H4 (cell line): ENCODE measurements at regions not wholly inside any gene's neighbourhood (a gene's known extent, or its start where the extent isn't known, plus 50 kb on each side); places are given as distances from the start of the nearest gene placed in this dataset.
A peak's percentile ranks its signal among the peaks of the same experiment; 100 is the strongest.

Source experiments
- DNase-seq: peaks from one replicate; pipeline ENCODE4 v3.0.0-alpha.2; 2015; ENCODE audit warnings: low spot score

DNA sequence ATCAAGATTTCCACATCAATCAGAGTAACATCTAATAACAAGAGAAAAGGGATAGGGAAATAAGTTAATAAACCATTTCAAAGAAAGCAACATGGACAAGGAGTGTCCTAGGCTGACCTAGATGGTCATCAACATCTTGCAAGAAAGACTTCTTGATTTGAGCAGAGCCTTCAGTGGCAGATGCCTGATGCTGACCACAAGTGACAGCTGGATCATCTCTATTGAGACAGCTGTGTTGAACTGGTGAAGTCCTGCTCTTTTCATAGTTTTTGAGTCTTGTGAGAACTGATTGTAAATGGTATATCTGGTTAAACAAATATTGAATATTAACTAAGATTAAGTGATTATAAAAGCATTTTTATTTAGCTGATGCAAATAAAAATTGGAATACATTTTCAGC lies 1083.6 kb upstream of the LRFN5 start:
- DNase-seq, result no peak

DNA sequence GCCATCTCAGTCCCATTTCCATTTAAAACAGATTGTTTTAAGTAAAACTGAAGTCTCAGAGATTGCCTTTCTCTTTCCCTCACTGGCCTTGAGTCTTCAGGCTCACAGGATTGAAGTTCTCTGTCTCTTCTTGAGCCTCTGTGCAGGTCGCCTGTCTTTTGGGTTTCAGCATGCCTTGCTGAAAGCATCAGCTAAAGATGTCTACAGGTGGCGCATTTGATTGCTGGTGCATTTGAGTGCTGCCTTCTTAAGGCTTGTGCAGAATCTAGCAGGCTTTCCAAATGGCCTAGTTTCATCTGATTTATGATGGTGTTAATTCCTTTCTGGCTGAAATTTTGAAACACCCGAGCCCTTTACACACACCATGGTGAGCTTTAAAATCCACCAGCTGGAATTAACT lies 1062.2 kb upstream of the FBXO33 start:
- DNase-seq, result no peak

DNA sequence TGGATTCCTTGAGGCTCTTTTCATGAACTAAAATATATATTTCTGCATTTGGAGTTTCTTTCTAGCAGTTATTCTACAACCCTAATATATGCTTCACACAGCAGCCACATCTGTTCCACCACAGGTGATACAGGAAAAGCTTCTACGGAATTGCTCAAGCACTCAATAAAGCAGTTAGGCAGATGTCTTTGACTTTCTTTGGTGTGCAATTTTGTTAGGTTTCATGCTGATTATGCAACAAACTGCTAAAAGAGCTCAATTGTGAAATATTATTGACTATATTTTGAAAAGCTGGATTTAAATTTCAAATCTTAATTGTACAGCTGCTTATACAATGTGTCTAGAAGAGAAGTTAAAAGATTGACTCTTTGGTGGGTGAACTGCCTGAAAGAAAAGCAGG lies 1055.6 kb upstream of the FBXO33 start:
- no peak for DNase-seq

DNA sequence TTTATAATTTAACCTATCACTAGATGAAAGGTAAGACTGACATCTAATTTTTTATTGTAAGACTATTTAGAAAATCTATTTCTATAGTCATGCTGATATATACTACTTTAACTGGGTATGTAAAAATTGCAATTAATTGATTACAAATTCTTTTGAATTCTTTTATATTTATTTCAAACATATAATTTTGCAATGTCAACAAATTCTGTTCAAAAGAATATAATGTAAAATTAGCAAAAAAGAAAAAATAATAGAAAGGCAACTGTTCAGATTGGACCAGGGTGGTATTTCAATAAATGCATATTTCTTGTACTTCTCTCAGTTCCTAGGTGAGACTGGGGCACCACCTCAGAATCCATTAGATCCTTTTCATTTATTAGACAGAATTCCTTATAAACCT lies 1053.5 kb upstream of the FBXO33 start:
- no peak for DNase-seq

DNA sequence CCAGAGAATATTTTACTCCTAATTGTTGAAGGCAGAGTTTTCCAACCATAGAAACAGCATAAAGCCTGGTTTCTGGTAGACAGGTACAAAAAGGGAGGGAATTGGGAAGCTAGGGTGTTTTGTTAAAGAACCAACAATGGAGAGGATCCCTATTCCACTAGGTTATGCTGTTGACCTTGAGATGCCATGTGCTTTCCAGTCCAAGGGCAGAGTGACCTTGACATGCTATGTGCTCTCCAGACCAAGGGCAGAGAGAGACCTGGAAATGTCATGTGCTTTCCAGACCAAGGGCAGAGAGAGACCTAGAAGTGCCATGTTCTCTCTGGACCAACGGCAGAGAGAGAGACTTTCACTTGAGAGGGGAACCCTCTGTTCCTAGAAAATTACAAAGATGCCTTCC lies 1043.8 kb upstream of the FBXO33 start:
- no peak for DNase-seq

DNA sequence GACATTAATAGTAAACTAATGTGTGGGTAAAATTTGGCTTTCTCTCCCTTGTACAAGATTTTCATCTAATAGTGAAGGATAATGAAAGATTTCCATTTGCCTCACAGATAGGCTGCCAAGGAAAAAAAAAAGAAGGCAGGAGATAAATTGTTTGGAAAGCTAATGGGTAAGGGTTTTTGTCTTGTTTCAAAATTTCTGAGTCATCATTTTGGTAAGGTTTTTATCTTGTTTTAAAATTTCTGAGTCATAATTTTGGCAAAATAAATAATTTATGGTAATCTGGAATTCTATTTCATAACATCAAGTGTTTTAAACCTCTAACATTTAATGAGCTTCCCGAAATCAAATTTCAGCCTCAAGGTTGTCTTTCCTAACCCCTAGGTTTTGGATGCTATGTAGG lies 1035.7 kb upstream of the FBXO33 start:
- DNase-seq, result no peak

DNA sequence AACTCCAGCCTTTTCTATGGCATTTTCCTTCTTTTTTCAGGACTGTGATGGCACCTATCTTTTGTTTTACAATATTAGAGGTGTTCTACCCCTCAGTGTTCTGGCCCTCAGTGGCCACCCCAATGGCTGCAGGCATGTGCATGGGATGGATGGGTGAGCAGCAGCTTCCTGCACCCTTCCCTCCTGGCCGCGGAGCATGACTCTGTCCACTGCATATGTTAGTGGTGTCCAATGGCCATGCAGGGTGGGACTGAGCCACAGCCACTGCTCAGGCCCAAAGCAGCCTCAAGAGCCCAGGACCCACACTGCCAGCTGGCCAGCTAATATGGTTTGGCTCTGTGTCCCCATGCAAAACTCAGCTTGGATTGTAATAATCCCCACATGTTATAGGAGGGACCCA lies 1032.3 kb upstream of the FBXO33 start:
- DNase-seq, result no peak

DNA sequence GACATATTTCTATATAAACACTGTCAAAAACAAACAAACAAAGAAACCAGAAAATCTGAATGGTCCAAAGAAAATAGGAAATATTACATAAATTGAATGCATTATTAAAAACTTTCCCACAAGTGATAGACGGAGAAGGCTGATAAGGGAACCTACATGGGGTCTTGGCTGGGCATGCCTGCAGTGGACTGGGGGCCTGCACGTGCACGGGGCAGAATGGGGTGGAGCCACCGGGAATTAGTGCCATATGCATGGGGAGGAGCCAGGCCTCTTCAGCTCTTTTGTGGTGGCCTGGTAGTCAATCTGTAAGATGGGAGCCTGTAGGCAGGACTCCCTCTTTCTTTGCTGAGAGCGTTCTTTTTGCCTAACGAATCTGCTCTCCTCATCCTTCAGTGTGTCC lies 1031.7 kb upstream of the FBXO33 start:
- DNase-seq, result no peak

DNA sequence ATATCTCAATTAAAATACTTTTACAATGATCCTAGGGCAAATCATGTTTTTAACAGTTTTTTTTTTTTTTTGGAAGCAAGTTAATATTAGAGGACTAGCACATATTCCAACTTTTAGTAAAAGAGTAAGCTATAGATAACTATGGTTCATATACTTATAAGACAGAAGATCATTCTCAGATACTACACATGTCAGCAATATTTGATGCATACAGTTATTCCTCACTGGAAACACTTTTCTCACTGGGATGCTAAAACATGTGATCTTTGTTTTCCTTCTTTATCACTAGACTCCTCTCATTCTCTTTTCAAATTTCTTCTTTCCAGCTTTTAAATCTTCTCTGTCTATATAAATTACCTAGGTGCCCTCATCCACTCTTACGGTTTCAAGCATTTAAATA lies 1020.4 kb upstream of the FBXO33 start:
- DNase-seq, result no peak

DNA sequence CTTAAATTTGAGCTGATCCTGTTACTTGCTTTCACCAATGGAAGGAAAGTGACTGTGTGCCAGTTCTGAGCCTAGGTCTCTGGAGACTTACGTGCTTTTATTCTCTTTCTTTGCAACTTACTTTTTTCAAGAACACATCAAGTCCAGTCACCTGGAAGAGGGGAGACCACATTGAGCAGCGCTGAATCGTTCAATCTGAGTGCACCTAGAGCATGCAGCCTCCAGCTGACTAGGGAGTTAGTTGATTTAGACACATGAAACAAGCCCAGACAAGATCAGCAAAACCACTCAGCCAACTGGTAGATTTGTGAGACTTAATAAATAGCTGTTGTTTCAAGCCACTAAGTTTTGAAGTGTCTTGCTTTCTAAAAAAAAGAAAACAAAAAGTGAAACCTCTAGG lies 1014.8 kb upstream of the FBXO33 start:
- DNase-seq, result no peak

DNA sequence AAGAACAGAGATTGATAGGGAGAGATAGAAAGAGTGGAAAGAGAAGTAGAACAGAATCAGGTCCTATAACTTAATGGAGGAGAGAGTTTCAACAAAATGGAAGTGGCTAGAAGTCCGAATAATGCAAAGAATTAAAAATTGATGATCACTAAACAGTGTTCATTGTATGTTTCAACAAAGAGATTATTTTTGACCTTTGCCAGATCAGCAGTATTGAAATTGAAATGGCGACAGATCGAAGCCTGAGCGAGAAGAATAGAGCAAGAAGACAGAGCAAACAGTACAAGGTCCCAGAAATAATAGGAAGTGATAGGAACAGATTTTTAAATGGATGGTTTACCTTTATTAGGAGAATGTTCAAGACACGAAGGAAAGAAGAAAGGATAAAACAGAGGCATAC lies 1012.8 kb upstream of the FBXO33 start:
- DNase-seq, result no peak

DNA sequence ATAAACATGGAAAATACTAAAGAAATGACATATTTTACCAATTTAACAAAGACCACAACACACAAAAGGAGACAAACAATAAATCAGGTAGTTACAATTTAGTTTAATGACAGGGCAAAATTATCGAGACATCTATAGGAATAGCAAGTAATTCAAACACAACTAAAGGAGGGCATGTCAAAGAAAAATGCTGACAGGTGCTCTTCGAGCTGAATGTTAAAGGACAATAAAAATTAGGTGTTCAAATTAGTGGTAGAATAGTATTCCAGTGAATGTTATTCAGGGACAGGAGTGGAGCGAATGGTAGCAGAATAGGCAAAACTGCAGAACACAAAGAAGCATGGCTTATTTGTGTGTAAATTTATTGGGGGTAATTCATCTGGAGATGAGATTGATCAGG lies 1004.3 kb upstream of the FBXO33 start:
- DNase-seq, result no peak

DNA sequence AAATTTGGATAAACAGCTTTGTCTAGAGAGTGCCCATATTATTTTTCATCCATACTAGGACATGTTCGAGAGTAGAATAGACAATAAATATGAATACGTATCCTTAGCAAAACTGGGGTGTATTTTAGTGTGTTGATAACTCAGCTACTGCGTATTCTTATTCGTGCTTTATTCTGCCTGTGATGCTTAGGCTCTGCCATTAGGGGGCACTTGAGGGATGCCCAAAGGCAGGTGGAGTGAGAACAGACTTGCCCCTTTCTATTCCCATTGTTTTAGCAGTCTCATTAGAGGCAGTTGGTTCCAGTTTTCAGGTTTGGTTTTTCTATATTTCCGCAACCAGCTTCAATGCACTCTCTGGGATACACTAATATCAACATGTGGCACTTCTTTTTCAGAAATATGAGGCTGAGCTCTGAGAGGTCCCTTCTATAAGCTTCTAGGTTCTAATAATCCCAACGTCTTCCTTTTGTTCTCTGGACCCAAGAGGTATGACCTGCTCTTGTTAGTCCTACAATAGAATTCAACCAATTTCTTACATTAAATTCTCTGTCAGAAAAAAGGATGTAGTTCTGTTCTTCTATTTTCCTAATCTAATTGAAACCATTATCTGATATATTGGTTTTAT lies 985.7 kb upstream of the FBXO33 start:
- DNase-seq, result peak; percentile 25

DNA sequence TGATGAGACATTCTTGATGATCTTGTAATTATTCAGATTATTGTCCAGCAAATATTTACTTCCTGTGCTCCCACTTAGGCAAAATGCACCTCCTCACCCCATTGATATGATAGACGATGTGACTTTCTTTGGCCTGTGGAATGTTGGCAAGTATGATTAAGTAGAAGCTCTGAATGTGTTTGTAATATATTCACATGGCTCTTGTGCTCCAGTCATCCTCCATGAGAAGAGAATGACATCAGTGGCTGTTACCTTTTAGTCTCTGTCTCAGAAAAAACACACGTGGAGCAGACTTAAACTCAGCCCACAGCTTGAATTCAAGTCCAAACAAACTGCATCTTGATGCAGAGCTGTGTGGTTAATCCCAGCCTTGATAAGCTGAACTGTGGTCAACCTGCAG lies 984.3 kb upstream of the FBXO33 start:
- DNase-seq, result no peak

DNA sequence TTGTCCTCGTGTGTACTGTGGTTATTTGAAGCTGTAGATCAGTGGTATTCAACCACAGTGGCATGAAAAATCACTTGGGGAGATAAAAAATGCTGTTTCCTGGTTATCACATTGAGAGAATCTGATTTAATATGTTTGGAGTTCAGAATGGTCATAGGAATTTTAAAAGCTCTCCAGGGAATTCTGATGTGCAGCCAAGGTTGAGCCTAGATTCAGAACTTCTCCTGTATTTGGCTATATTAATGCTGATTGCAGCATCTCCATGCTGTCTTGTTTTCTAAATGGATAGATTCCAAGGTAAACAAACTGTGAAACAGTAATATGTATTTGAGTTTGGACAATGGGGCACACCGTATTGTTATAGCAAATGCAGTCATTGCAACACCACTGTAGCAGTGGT lies 982.2 kb upstream of the FBXO33 start:
- no peak for DNase-seq

DNA sequence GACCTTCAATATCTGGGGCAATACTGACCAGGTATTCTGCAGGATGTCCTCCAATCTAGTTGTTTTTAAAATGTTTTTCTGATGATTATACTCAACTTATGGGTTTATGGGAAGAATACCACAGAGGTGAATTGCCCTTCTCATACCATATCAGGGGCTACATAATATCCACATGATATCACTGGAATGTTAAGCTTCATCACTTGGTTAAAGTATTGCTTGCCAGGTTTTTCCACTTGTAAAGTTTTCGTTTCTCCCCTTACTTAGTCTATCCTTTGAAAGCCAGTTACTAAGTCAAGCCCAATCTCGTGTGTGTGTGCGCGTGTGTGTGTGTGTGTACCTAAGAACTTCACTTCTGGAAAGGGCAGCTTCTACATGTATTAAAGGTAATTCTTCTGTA lies 980.9 kb upstream of the FBXO33 start:
- DNase-seq, result no peak

DNA sequence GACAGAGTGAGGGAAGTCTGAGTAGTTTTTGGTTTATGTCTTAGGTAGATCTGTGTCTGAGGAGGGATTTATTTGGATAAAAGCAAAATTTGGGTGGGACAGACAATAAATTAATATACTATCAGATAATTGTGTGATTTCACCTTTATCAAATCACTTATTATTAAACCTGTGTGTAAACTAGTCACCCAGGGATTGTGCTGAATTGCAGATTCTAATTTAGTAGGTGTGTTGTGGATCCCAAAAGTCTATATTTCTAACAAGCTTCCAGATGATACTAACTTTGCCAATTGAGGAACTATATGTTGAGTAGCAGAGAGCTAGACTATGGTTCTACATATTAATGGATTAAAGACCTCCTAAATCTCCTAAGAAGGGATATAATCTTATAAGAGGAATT lies 978.5 kb upstream of the FBXO33 start:
- no peak for DNase-seq

DNA sequence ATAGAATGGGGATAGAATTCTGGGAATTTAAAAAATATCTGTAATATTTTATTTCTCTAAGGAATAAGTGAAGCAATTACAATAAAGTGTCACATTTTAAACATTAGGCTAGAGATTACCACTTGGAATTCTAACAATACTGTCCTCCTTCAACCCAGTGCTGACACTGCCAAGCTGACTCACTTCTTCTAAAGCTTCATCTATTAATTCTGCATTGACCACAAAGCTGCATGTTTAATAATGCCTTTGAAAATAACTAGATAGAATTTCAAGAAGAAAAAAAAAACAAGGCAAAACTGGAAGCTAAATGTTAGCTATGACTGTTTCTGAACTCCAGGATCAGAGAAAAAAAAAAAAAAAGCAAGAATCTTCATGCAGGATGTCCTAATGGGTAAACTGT lies 970.7 kb upstream of the FBXO33 start:
- DNase-seq, result no peak

DNA sequence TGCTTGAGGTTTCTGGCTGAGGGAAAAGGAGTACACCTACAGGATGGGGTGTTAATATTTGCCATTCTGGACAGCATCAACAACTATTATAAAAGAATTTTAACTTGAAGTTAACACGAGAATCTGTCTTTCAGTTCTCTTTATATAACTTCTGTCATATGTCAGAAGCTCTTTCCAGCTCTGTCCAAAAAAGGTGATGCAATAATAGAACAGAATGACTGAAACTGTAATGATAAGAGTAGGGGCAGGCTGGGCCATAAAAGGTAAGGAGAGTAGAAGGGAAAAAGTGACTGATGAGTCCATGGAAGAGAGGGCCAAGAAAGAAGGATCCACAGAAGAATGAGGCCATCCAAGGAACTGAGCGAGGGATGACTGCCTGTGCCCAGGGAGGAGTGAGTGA lies 966.7 kb upstream of the FBXO33 start:
- DNase-seq, result no peak

DNA sequence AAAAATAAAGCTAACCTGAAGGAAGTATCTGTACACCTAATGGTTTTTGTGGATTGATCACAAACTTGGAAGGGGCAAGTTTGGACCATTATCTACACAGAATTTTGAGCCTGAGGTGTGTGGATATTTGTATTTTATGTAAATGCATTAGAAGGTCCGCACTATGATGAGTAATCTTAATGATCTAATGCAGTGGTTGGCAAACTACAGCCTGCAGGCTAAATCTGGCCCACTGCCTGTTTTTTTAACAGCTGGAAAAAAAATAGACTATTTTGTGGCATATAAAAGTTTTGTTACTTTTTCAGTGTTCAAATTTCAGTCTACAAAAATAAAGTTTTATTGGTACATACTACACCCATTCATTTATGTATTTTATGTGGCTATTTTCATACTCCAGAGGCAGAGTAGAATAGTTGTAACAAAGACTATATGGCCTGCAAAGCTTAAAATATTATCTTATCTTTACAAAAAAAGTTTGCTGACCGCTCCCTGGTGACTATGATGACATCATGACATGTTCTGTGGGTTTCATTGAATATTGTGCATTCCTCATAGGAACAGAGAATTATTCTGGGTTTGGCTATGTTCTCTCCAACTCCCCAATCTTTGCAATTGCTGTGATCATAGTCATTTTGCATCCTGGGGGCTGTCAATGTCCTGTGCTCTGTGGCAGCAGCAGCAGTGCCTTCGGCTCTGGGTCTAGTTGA lies 962.6 kb upstream of the FBXO33 start:
- peak; percentile 28 for DNase-seq

DNA sequence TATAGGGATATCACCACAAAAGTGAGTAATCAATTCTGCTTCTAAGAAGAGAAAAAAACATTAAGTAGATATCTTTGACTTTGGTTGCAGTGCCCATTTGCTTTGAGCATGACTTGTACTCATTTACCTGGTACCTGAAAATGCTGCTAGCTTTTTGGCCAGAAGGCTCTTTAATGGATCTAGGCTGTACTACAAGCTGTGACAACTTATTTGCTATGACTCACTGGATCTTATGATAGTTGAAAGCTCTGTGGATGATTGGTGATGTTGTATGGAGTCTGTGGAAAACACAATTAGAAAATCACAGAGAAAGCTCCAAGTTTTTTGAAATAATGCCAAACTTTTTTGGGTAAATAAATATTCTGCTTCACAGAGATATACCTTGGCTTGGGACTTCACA lies 960.9 kb upstream of the FBXO33 start:
- no peak for DNase-seq

DNA sequence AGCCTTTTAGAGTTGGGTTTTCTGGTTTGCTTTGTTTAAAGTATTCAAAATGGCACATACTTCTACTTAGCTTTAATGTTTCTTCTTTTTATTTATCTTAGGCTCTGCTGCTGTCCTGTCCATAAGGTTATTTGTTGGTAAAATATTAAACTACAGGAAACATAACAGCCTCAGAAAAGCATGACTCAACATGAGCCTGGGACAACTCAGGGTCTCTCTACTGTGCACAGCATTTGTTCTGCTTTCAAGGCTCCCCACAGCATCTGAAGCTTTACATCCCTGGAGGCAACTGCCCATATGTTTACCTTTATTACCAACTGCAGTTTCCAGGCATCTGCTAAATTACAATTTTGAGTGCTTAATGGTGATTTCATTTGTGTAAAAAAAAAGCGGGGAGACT lies 954.2 kb upstream of the FBXO33 start:
- DNase-seq, result no peak

DNA sequence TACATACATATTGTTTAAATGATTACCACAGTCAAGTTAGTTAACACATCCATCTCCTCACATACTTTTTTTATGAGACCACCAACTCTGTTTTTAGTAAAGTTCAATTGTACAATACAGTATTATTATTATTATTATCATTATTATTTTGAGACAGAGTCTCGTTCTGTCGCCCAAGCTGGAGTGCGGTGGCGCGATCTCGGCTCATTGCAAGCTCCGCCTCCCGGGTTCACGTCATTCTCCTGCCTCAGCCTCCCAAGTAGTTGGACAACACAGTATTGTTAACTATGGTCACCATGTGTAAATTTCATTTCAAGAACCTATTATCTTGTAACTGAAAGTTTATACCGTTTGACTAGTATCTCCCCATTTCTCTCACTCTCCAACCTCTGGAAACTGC lies 942.0 kb upstream of the FBXO33 start:
- DNase-seq, result no peak

DNA sequence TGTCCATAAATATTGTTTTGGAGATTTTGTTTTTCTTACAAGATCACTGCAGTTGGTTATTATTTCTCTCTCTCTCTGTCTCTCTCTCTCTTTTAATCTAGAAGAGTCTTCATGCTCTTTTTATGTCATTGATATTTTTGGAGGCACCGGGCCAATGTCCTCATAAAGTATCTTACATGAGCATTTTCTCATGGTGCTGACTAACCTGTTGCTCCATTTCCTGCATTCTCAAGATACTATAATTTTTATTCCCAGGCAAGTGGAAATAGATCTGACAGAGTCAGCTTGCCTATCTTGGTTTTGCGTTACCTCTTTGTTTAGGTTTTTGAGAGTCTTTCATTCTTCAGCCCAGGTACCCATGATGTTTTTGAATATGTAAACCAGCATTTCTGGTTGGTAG lies 938.8 kb upstream of the FBXO33 start:
- DNase-seq, result no peak
